Tibial nerve (tissue), 4 donors: ENCODE measurements at regions not wholly inside any gene's neighbourhood (a gene's known extent, or its start where the extent isn't known, plus 50 kb on each side); places are given as distances from the start of the nearest gene placed in this dataset.

ENCODE experiments used
- DNase-seq, 2 donors: peaks; one replicate each; pipeline ENCODE4 v3.0.0-alpha.2; 2019; ENCODE audit warnings: low spot score in 2 of 2
- H3K27ac ChIP-seq, 4 donors: fragments of 200-600 bp; sonication (generic) in 3 of 4; one replicate each; pipeline ENCODE4 v1.5.1; 2017 to 2019; ENCODE audit warnings: mild to moderate bottlenecking in 1 of 4
- H3K27me3 ChIP-seq, 2 donors: fragments of 200-600 bp; sonication (generic) in 1 of 2; one replicate each; pipeline versions ENCODE4 v1.5.1 to v1.6.0; 2017 to 2019
- H3K36me3 ChIP-seq, 3 donors: fragments of 200-600 bp; sonication (generic); one replicate each; pipeline ENCODE4 v1.5.1; 2018 to 2019
- H3K4me1 ChIP-seq, 4 donors: fragments of 200-600 bp; sonication (generic) in 3 of 4; one replicate each; pipeline ENCODE4 v1.5.1; 2017 to 2019
- H3K4me3 ChIP-seq, 4 donors: fragments of 200-600 bp; sonication (generic) in 3 of 4; one replicate each; pipeline ENCODE4 v1.5.1; 2017 to 2019; ENCODE audit warnings: mild to moderate bottlenecking in 1 of 4, moderate library complexity in 1 of 4
- H3K9me3 ChIP-seq, 4 donors: fragments of 200-600 bp; sonication (generic) in 3 of 4; one replicate each; pipeline ENCODE4 v1.5.1; 2017 to 2019
- CTCF ChIP-seq, 5 experiments: fragments of 200-600 bp in 3 of 5; fragments of 450-650 bp in 2 of 5; sonication (generic) in 3 of 5; IDR thresholded peaks; one replicate each; pipeline ENCODE4 v1.5.1; 2016 to 2019; ENCODE audit warnings: antibody characterized with exemption in 5 of 5, mild to moderate bottlenecking in 3 of 5, moderate library complexity in 2 of 5
- EP300 ChIP-seq, 2 donors: sonication (generic); formaldehyde crosslinking; IDR thresholded peaks; one replicate each; pipeline ENCODE4 v1.6.1; 2017; ENCODE audit warnings: antibody characterized with exemption in 2 of 2, mild to moderate bottlenecking in 1 of 2
- POLR2A ChIP-seq, 2 donors: fragments of 450-650 bp; IDR thresholded peaks; one replicate each; pipeline ENCODE4 v1.6.1; 2017; ENCODE audit warnings: antibody characterized with exemption in 2 of 2, mild to moderate bottlenecking in 2 of 2, moderate library complexity in 2 of 2
- WGBS, 2 donors: methylation state at CpG; one replicate each; pipeline ENCODE4 v1.1.5; 2018; 5-methylcytosine and 5-hydroxymethylcytosine counted together

GRCh38 chr12:70122804-70123203, 120.4 kb upstream of the CNOT2 start:
- 77 to 91% methylated on average over 5 of the region's 5 CpGs for WGBS, 2 donors
- no peak overlapping the region for H3K27ac ChIP-seq
- TF ChIP-seq EP300 (IDR thresholded peaks at IDR 0.05) (no peak), POLR2A (IDR thresholded peaks at IDR 0.05) (no peak), CTCF (IDR thresholded peaks at IDR 0.05) (no peak)
- H3K4me1 ChIP-seq: no peaks in the 10 kb centered on the region
- H3K36me3 ChIP-seq: no peaks in the 10 kb centered on the region
- no peaks in the 10 kb centered on the region for H3K9me3 ChIP-seq
- DNase-seq: no peak
- H3K4me3 ChIP-seq: no peak overlapping the region
- H3K27me3 ChIP-seq: no peaks in the 10 kb centered on the region

- peaks cover 0 to 4% (median 1%) of the 10 kb centered on the region in 4 donors for H3K9me3 ChIP-seq
- H3K36me3 ChIP-seq: no peaks in the 10 kb centered on the region
- TF ChIP-seq POLR2A (IDR thresholded peaks at IDR 0.05) (no peak), CTCF (IDR thresholded peaks at IDR 0.05) (no peak), EP300 (IDR thresholded peaks at IDR 0.05) (no peak)
- DNase-seq: no peak
- no peak overlapping the region for H3K27ac ChIP-seq
- no peaks in the 10 kb centered on the region for H3K4me1 ChIP-seq
- H3K4me3 ChIP-seq: no peak overlapping the region
- 69 to 80% methylated on average over 2 of the region's 2 CpGs for WGBS, 2 donors
- no peaks in the 10 kb centered on the region for H3K27me3 ChIP-seq
Measured at GRCh38 chr12:70149013-70149412, 94.2 kb upstream of the CNOT2 start.

GRCh38 chr12:70149665-70150064, 93.6 kb upstream of the CNOT2 start:
- Histone ChIP-seq H3K4me1 (no peaks in the 10 kb centered on the region), H3K27me3 (no peaks in the 10 kb centered on the region), H3K27ac (no peak overlapping the region), H3K9me3 (peaks cover 0 to 6% (median 3%) of the 10 kb centered on the region in 4 donors), H3K36me3 (no peaks in the 10 kb centered on the region), H3K4me3 (no peak overlapping the region)
- TF ChIP-seq CTCF (IDR thresholded peaks at IDR 0.05) (no peak), POLR2A (IDR thresholded peaks at IDR 0.05) (no peak), EP300 (IDR thresholded peaks at IDR 0.05) (no peak)
- no peak for DNase-seq

- Histone ChIP-seq H3K4me1 (no peaks in the 10 kb centered on the region), H3K4me3 (no peak overlapping the region), H3K36me3 (no peaks in the 10 kb centered on the region), H3K9me3 (peaks cover 0 to 11% (median 3%) of the 10 kb centered on the region in 4 donors), H3K27ac (no peak overlapping the region), H3K27me3 (no peaks in the 10 kb centered on the region)
- no peak for DNase-seq
- TF ChIP-seq POLR2A (IDR thresholded peaks at IDR 0.05) (no peak), CTCF (IDR thresholded peaks at IDR 0.05) (no peak), EP300 (IDR thresholded peaks at IDR 0.05) (no peak)
- 94% methylated on average over 2 of the region's 2 CpGs for WGBS, 2 donors
Measured at GRCh38 chr12:70150230-70150629, 93.0 kb upstream of the CNOT2 start.

- no peaks in the 10 kb centered on the region for H3K27me3 ChIP-seq
- peaks cover 0 to 28% (median 4%) of the 10 kb centered on the region in 4 donors for H3K9me3 ChIP-seq
- no peaks in the 10 kb centered on the region for H3K36me3 ChIP-seq
- WGBS, 2 donors: 84 to 87% methylated on average over 4 of the region's 4 CpGs
- no peak for DNase-seq
- H3K27ac ChIP-seq: no peak overlapping the region
- TF ChIP-seq EP300 (IDR thresholded peaks at IDR 0.05): no peak
- no peak for TF ChIP-seq CTCF (IDR thresholded peaks at IDR 0.05)
- no peak for TF ChIP-seq POLR2A (IDR thresholded peaks at IDR 0.05)
- H3K4me1 ChIP-seq: no peaks in the 10 kb centered on the region
- H3K4me3 ChIP-seq: no peak overlapping the region
Measured at GRCh38 chr12:70151993-70152392, 91.2 kb upstream of the CNOT2 start.
